Activated CD8-positive, alpha-beta T cell treated with anti-CD3 and anti-CD28 coated beads for 36 hours (primary cell): ENCODE measurements at regions not wholly inside any gene's neighbourhood (a gene's known extent, or its start where the extent isn't known, plus 50 kb on each side); places are given as distances from the start of the nearest gene placed in this dataset.

Experiments used
- ATAC-seq: fragments of 200-7000 bp; cut with Tn5 transposase; one replicate; pipeline ENCODE4 v1.10.0; 2021; ENCODE audit warnings: mild to moderate bottlenecking, moderate library complexity
- CTCF ChIA-PET: fragments of 350-600 bp; sonication (Branson Sonifier 250); formaldehyde crosslinking; loops from one replicate; lab custom pipeline; 2021; ENCODE audit warnings: antibody characterized with exemption; lab: Charles Lee
- POLR2A ChIA-PET: fragments of 350-600 bp; sonication (Branson Sonifier 250); formaldehyde crosslinking; loops from one replicate; lab custom pipeline; 2021; ENCODE audit warnings: antibody characterized with exemption; lab: Charles Lee
- DNase-seq: peaks from one replicate; pipeline ENCODE4 v3.0.0-alpha.2; 2020
- H3K27ac Mint-ChIP-seq: one replicate; pipeline ENCODE4 v1.8.0; 2021; ENCODE audit warnings: mild to moderate bottlenecking, mixed read lengths
- H3K27me3 Mint-ChIP-seq: one replicate; pipeline ENCODE4 v1.8.0; 2021; ENCODE audit warnings: mixed read lengths
- H3K36me3 Mint-ChIP-seq: one replicate; pipeline ENCODE4 v1.8.0; 2021; ENCODE audit warnings: low read depth, mixed read lengths
- H3K4me1 Mint-ChIP-seq: one replicate; pipeline ENCODE4 v1.8.0; 2021; ENCODE audit warnings: low read depth, mixed read lengths
- H3K4me3 Mint-ChIP-seq: one replicate; pipeline ENCODE4 v1.8.0; 2021; ENCODE audit warnings: mild to moderate bottlenecking, moderate library complexity, mixed read lengths
- H3K9me3 Mint-ChIP-seq: one replicate; pipeline ENCODE4 v1.8.0; 2021; ENCODE audit warnings: mixed read lengths
- CTCF ChIP-seq: fragments of 200-600 bp; IDR thresholded peaks from one replicate; pipeline ENCODE4 v1.8.0; 2022; ENCODE audit warnings: antibody characterized with exemption, mild to moderate bottlenecking
- intact Hi-C: fragments of 100-400 bp; cut with micrococcal nuclease; formaldehyde crosslinking; loops from one replicate; pipeline ENCODE4 v1.10.0; 2022

GRCh38 chrX:57772637-57773036 lies 92.6 kb upstream of the NLRP2B start:
- no peaks in the 10 kb centered on the region for H3K4me1 Mint-ChIP-seq
- H3K36me3 Mint-ChIP-seq = no peaks in the 10 kb centered on the region

DNA sequence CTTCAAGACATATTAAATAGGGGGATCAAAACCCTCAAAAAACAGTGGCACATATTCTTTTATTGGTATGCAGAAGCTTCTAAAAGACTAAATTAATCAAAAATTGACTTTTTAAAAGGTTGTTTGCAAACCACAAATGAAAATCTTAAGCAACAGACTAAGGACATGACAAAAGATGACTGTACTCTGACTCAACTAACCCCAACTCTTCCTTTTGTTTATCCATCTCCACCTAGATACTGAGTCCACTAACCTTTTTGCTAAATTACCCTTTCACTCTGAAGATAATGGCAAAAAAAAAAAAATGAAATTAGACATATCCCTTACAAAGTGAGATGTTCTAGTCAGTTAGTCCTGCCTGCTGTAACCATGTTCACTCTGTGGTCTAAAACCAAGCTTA lies 91.6 kb upstream of the NLRP2B start:
- intact Hi-C loops = no loop called here
- Mint-ChIP-seq H3K4me1 (no peaks in the 10 kb centered on the region), H3K27ac (no peak overlapping the region), H3K36me3 (no peaks in the 10 kb centered on the region), H3K27me3 (no peaks in the 10 kb centered on the region), H3K4me3 (no peak overlapping the region), H3K9me3 (no peaks in the 10 kb centered on the region)
- ChIA-PET POLR2A (no interaction called here), CTCF (no interaction called here)
- DNase-seq (no peak), ATAC-seq (no peak)
- no peak for TF ChIP-seq CTCF

More at GRCh38 chrX:57772637-57773036, 92.6 kb upstream of the NLRP2B start:
- ChIA-PET CTCF (no interaction called here), POLR2A (interaction anchor here (0.7 kb wide), 1 partner anchor 109 kb away, joined by 3 read pairs; no protein-coding TSS in a partner anchor)
- DNase-seq (no peak), ATAC-seq (no peak)
- no peak for TF ChIP-seq CTCF
- intact Hi-C loops = no loop called here
- no peaks in the 10 kb centered on the region for H3K9me3 Mint-ChIP-seq
- no peak overlapping the region for H3K27ac Mint-ChIP-seq
- H3K27me3 Mint-ChIP-seq = no peaks in the 10 kb centered on the region
- H3K4me3 Mint-ChIP-seq = no peak overlapping the region

- H3K27me3 Mint-ChIP-seq = no peaks in the 10 kb centered on the region
- ChIA-PET POLR2A (no interaction called here), CTCF (no interaction called here)
- intact Hi-C loops = no loop called here
- H3K27ac Mint-ChIP-seq = no peak overlapping the region
- no peak overlapping the region for H3K4me3 Mint-ChIP-seq
- DNase-seq = peak; percentile 2
- no peaks in the 10 kb centered on the region for H3K4me1 Mint-ChIP-seq
- peaks cover 9% of the 10 kb centered on the region for H3K9me3 Mint-ChIP-seq
- no peaks in the 10 kb centered on the region for H3K36me3 Mint-ChIP-seq
- TF ChIP-seq CTCF = no peak
- ATAC-seq = no peak
Observed at GRCh38 chrX:57752866-57753265, 72.8 kb upstream of the NLRP2B start.

DNA sequence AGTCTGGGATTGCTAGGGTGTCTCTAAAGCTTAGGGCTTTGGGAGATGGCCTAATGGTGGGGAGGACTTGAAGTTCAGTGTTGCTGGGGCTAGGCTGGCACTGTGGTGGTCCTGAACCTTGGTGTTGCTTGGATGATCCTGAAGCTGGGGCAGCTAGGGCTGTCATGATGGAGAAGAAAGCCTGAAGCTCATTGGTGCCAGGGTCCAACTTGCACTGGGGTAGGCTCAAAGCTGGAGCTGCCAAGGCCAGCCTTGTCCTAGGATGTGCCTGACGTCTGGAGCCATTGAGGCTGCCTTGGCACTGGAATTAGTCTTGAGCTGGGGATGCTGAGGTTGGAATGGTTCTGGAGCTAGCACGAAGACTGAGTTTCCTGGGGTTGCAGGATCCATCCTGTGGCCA lies 61.0 kb upstream of the NLRP2B start:
- no peak overlapping the region for H3K4me3 Mint-ChIP-seq
- no peak for ATAC-seq
- ChIA-PET CTCF (no interaction called here), POLR2A (interaction anchor here (0.5 kb wide), 1 partner anchor 16 kb away, joined by 3 read pairs; no protein-coding TSS in a partner anchor)
- intact Hi-C loops = no loop called here
- DNase-seq = no peak
- no peak overlapping the region for H3K27ac Mint-ChIP-seq
- TF ChIP-seq CTCF = no peak
- H3K4me1 Mint-ChIP-seq = no peaks in the 10 kb centered on the region
- no peaks in the 10 kb centered on the region for H3K9me3 Mint-ChIP-seq
- no peaks in the 10 kb centered on the region for H3K36me3 Mint-ChIP-seq
- peaks cover 2% of the 10 kb centered on the region for H3K27me3 Mint-ChIP-seq

DNA sequence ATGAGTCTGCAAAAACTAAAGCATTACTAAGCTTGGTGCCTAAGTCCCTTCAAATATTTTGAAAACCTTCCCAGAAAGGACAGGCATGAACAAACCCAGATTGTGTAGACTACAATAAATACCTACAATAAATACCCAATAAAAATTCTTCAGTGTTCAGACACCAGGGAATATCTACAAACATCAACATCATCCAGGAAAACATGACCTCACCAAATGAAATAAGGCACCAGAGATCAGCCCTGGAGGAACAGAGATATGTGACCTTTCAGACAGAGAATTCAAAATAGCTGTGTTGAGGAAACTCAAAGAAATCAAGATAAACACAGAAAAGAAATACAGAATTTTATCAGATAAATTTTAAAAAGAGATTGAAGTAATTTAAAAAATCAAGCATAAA lies 57.8 kb upstream of the NLRP2B start:
- Mint-ChIP-seq H3K4me3 (no peak overlapping the region), H3K9me3 (no peaks in the 10 kb centered on the region), H3K4me1 (no peaks in the 10 kb centered on the region), H3K27ac (no peak overlapping the region), H3K27me3 (no peaks in the 10 kb centered on the region), H3K36me3 (no peaks in the 10 kb centered on the region)
- TF ChIP-seq CTCF = no peak
- DNase-seq = no peak
- ChIA-PET CTCF (no interaction called here), POLR2A (no interaction called here)
- ATAC-seq = no peak
- intact Hi-C loops = no loop called here
